NCI-H146 (cell line): ENCODE measurements at regions not wholly inside any gene's neighbourhood (a gene's known extent, or its start where the extent isn't known, plus 50 kb on each side); places are given as distances from the start of the nearest gene placed in this dataset.
"Not testable (repeated sequence)": the region's sequence is repeated elsewhere in the genome, so short reads cannot be mapped to it uniquely, and the experiment has no call there.

Source experiments
- DNase-seq: peaks from one replicate; lab custom pipeline; 2025; lab: John Stamatoyannopoulos, UW

GRCh38 chr6:81128671-81129070, 623.8 kb downstream of the TENT5A start:
- DNase-seq, result no peak

DNA sequence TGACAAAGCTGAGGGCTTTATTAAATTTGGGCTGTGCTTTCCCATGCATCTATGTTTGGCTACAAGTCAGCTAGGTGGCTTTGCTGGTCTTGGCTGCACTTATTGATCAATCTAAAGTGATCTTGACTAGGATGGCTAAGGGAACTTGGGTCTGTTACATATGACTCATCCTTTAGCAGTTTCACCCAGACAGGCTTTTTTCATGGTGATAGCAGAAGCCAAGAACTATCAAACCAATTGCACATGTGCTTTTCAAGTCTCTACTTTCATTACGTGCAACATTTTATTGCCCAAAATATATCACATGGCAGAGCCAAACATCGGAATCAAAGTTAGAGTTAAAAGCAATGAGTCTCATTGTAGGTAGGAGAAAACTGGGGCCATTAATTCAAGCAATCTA, 626.3 kb downstream of the TENT5A start:
- DNase-seq, result no peak

DNA sequence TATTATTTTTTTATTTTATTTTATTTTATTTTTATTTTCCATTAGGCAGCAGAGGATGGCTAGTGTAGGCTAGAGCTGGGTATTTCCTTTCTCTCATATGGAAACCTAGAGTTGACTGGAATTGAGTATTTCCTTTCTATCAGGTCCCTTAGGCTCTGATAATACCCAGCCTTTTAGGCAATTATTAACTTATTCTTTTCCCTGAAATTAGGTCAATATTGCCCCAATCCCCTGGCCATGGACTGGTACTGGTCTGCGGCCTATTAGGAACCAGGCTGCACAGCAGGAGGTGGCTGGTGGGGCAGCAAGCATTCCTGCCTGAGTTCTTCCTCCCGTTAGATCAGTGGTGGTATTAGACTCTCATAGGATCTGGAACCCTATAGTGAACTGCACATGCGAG, 632.2 kb downstream of the TENT5A start:
- DNase-seq, result no peak

DNA sequence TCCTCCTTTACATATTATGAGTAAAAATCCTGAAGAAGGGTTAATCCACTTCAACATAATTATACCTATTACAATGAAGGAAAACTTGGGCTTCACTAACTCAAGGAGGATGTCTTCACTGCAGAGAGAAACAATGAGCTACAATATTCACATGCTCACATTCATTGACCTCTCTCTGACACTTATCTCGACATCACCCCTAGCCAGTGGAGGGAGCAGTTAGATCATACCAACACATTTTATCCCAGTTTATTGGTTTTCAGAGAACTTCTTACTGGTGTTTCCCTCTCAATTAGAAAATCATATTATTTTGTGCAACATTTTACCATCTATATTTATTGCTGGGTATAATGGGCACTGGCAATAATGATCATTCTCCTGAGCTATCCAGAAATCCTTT, 646.5 kb downstream of the TENT5A start:
- no peak for DNase-seq

DNA sequence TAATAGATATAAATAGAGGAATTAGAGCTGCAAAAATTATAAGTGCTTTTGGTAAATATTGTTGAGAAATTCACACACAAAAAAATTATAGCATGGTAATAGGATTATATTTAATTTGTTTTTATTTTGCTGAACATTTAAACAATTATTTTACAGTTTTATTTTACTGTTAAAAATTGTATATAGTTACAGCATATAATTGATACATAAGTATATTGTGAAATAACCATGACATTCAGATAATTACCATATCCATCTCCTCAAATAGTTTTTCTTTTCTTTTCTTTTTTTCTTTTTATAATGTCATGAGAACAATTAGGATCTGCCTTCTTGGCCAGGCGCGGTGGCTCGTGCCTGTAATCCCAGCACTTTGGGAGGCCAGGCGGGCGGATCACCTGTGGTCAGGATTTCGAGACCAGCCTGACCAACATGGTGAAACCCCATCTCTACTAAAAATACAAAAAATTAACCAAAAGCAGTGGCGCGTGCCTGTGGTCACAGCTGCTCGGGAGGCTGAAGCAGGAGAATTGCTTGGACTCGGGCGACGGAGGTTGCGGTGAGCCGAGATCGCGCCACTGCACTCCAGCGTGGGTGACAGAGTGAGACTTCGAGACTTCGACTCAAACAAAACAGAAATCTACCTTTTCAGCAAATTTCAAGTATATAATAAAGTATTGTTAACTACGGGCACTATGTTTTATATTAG, 654.2 kb downstream of the TENT5A start:
- DNase-seq, result no peak

DNA sequence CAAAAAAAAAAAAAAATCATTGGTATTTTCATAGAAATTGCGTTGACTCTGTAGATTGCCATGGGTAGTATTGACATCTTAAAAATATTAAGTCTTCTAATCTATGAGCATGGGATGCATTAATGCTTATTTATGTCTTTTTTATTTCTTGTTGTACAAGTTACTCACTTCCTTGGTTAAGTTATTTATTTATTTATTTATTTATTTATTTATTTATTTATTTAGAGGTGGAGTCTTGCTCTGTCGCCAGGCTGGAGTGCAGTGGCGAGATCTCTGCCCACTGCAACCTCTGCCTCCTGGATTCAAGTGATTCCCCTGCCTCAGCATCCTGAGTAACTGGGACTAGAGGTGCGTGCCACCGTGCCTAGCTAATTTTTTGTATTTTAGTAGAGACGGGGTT, 656.0 kb downstream of the TENT5A start:
- not testable (repeated sequence) for DNase-seq

GRCh38 chr6:81093051-81093450, 659.4 kb downstream of the TENT5A start:
- no peak for DNase-seq

DNA sequence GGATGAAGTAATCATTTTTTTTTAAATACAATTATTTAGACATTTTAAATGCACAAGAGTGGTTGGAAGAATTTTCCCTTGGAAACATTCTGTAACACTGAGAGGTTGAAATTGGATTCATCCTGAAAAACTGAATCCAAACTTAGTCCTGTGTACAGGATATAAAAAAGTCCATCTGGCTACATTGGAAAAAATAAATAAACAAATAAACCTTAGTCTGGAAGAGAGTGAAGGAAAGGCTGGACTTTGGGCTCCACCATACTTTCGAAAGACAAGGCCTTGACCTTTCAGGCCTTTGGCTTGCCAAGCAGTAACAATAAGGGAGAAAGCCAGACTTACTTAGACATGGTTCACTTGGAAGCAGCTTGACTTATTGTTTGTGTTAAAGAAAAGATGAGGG, 664.3 kb downstream of the TENT5A start:
- no peak for DNase-seq

DNA sequence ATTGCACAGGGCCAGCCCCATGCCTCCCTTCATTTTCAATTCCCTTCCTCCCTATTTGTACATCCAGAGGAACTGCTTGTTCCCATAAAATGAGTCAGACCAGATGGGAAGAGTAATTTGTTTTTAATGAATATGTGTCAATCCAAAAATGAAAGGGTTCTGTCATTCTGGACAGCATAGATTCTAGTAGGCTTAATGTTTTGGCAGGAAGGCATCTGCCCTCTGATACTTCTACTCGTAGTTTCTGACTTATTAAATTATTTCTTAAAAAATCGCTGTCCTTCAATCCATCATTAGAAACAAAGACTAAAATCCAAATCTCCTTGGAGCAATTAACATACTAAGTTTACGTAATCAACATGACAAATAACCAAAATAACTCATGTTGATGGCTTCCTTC, 665.5 kb downstream of the TENT5A start:
- no peak for DNase-seq

GRCh38 chr6:81085431-81085790, 667.1 kb downstream of the TENT5A start:
- no peak for DNase-seq

DNA sequence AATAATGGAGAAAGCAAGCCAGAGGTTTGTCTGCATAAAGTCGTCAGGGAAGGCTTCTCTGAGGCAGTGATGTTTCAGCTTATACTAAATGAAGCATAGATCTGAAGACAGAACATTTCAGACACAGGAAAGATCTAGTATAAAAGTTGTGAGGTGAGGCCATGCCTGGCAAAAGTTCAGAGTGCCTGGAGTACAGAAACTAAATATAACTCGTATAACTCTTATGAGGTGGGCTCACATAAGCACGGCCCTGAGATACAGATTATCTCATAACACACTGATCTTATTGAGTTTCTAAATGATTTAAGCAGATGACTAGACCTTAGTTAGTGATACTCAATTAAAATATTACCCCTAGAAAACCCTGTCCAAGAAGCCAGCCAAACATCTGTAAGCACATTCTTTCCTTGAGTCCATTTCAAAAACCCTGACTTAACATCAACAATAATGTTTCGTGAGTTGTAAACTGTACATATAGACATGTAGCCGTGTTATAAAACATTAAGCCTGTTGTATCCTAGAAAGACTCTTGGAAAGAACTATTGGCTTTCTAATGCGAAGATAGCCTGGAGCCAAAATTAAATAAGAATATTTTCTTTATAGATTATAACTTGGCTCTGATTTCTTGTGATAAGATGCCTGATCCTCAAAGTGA, 667.6 kb downstream of the TENT5A start:
- no peak for DNase-seq

- no peak for DNase-seq
Measured at GRCh38 chr6:81075974-81076373, 676.5 kb downstream of the TENT5A start.

DNA sequence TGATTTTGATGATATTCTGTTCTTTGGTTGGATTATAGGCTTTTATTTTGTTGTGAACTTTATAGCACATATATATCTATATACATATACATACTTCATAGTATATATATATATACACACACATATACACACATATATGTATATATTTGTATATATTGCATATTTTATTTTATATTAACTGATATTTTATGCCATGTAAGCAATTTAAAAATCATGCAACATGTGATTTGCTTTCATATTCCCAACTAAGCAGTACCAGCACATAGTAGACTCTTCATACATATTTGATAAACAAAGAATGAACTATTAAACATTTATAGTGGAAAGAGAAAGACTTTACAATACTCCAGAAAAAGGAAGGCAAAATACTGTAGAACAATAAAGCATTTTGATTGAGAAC, 679.2 kb downstream of the TENT5A start:
- DNase-seq, result no peak

DNA sequence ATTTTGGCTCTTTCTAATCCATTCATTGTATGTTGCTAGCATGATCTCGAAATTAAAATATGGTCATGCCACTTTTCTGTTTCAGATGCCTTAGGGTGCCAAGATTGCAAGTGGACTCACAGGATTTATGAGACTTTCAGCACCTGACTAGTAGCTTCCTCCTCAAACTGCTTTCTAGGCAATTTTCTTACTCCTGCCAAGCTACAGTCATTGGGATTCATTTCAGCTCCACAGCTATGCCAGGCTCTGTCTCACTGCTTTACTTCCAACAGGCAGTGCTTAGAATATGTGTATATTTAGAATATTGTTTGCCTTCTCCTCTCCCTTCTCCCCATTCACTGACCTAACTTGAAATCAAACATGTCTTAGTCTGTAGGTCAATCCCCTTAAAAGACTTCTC, 681.4 kb downstream of the TENT5A start:
- DNase-seq, result no peak

DNA sequence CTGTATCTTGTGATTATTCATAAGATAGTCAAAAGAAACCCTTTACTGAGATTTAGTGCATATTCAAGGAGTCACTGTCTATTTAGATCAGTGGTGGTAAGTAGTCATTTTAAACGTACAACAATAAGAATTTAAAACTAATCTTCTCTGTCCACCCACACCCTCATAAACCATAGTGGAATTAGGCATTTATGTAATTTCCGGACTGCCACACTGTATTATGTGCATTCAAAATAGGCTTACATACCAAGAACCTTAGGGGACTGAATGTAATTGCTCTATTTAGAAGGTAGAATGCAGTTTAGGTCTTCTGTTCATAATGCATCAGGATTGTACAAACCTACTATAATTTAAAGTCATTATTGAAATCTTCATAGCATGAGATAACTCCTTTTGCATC, 685.4 kb downstream of the TENT5A start:
- DNase-seq, result no peak

DNA sequence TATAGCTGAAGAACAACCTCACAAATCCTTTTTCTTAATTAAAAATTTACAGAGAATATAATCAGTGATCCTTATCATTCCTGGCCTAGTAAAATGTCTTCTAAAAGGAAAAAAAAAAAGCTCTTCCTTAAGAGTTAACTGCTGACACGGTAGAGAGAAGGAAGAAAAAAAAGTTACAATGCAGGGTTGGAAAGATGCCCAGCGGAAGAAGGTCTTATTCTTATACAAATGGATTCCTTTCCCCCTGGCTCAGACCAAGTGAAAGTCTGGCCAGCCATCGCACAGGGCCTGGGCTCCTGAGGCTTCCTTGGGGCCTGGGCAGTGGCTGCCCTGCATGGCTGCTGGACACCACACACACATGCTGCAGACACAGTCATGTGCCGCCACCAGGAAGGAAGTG, 688.6 kb downstream of the TENT5A start:
- no peak for DNase-seq

DNA sequence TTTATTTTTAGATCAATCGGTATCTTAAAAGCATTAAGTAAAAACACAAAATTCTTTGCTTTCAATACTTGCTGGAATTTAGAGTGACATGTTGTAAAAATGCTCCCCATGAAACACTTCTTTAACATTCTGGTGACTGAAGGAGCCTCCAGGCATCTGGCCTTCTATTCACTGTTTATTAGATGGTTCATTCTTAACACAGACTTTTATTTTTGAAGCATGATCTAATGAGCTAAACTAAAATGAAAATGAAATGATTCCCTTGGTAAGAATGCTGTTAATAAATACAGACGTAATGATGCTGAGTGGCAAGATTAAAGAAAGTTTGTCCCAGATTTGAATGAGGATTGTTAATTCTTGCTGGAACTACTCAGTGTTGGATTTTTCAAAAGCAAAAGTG, 698.4 kb downstream of the TENT5A start:
- no peak for DNase-seq

DNA sequence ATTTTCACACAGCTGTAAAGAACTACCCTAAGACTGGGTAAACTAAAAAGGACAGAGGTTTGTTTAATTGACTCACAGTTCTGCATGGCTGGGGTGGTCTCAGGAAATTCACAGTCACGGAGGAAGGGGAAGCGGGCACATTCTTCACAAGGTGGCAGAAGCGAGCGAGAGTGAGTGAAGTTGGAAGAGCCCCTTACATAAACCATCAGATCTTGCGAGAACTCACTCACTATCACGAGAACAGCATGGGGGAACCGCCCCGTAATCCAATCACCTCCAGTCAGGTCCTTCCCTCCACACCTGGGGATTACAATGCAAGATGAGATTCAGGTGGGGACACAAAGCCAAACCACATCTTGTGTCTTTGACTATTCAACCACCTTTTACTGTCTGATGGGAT, 700.5 kb downstream of the TENT5A start:
- no peak for DNase-seq

- DNase-seq, result no peak
Measured at GRCh38 chr6:81049425-81050042, 702.9 kb downstream of the TENT5A start.

GRCh38 chr6:81031416-81031815, 721.1 kb downstream of the TENT5A start:
- no peak for DNase-seq

DNA sequence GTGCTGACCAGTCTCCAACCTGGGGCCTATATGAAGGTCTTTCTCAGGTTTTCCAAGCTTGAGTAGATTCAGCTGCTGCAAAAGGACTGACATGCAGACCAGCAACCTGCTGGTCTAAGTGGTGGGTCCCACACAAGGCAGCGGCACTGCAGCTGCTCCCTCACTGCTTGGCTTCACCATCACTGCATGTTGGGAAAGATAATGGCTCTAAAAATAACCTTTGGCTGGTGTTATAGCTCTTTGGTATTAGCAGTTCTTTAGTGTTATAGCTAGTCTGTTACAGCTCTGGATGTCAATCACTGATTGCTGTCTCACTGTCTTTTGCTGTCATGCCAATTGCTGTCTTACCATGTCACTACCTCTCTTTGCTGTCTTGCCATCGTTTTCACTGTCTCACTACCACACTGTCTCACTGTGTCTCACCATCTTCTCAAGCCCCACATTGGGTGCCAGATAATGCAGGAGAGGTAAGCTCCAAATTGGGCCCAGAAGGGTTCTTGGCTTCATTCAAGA, 726.4 kb downstream of the TENT5A start:
- DNase-seq, result no peak

DNA sequence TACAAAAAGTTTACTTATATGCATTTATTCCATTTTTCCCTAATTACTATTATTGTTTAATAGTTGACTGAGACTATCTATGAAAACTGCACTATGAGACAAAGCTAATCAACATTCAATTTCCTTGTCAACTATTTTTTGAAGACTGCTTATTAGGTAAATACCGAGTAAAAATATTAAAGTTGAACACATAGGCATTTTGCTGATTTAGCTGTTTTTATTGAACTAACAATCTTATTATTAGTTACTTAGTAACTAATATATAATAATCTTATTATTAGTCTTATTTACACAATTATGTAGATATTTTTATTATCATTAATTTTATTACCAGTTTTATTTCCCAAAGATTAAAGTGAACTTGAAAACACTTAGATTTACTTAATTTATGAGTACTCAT, 728.8 kb downstream of the TENT5A start:
- no peak for DNase-seq

DNA sequence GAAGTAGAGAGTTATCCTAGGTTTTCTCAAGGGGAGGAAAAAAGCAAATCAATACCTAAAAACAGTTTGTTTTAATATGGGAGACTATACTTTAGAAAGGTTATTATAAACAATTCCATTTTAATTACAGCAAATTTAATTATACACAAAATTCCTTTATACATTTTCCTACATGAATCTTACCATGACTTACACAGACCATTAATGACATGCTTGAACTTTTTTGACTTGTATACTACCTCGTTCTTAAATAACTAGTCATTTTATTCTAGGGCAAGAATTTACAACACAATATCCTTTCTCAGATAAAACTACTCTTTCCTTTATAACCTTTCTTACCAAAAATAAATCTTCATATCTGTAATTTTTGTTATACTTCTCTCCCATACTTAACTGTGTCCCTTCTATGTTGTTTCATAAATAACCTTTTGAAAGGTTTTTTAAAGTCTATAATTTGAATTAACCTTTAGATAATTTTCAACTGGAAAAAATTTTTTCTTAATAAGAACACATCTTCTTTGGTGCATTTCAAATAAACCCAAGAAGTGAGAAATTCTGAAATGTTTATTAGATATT, 729.4 kb downstream of the TENT5A start:
- no peak for DNase-seq
